Hepatocyte (in vitro differentiated cells): ENCODE measurements at regions not wholly inside any gene's neighbourhood (a gene's known extent, or its start where the extent isn't known, plus 50 kb on each side); places are given as distances from the start of the nearest gene placed in this dataset.

Source experiments
- CTCF ChIP-seq: fragments of 200-600 bp; sonication (generic); IDR thresholded peaks from 2 replicates; pipeline ENCODE4 v1.5.1; 2016; ENCODE audit warnings: antibody characterized with exemption, mild to moderate bottlenecking; ENCODE audit not compliant: poor library complexity
- EZH2 ChIP-seq: fragments of 200-600 bp; sonication (generic); IDR thresholded peaks from 2 replicates; pipeline ENCODE4 v1.6.1; 2016; ENCODE audit warnings: antibody characterized with exemption, mild to moderate bottlenecking, borderline replicate concordance

GRCh38 chr2:8527676-8528075, 154.2 kb upstream of the ID2 start:
- TF ChIP-seq CTCF, result no peak
- TF ChIP-seq EZH2, result no peak
